PFSK-1 (cell line): ENCODE measurements at regions not wholly inside any gene's neighbourhood (a gene's known extent, or its start where the extent isn't known, plus 50 kb on each side); places are given as distances from the start of the nearest gene placed in this dataset.

Experiments
- FOXP2 ChIP-seq: optimal IDR thresholded peaks from 2 replicates; pipeline ENCODE3; 2011; ENCODE audit warnings: borderline replicate concordance, control low read depth, inconsistent platforms; ENCODE audit not compliant: insufficient read depth; ENCODE audit errors: extremely low read length, extremely low read depth
- POLR2AphosphoS5 ChIP-seq: IDR thresholded peaks from 2 replicates; pipeline ENCODE4 v1.6.1; 2012; ENCODE audit warnings: low read depth, mild to moderate bottlenecking, control low read depth, low read length, moderate library complexity
- SIN3A ChIP-seq: IDR thresholded peaks from 2 replicates; pipeline ENCODE4 v1.6.1; 2012; ENCODE audit warnings: mild to moderate bottlenecking, low read length, moderate library complexity, borderline replicate concordance; ENCODE audit not compliant: insufficient read depth
- TAF1 ChIP-seq: IDR thresholded peaks from 2 replicates; pipeline ENCODE4 v1.6.1; 2012; ENCODE audit warnings: low read length, control low read depth, borderline replicate concordance; ENCODE audit not compliant: insufficient read depth
- TF ChIP-seq, protein P1 (sequence below), 2 experiments: IDR thresholded peaks; 2 replicates each; pipeline versions ENCODE4 v1.6.1 to v1.8.0; 2011 to 2012; ENCODE audit warnings: low read depth in 2 of 2, low read length in 2 of 2, control low read depth in 1 of 2, inconsistent platforms in 1 of 2, mild to moderate bottlenecking in 1 of 2, moderate library complexity in 1 of 2; ENCODE audit not compliant: insufficient read depth in 1 of 2

DNA sequence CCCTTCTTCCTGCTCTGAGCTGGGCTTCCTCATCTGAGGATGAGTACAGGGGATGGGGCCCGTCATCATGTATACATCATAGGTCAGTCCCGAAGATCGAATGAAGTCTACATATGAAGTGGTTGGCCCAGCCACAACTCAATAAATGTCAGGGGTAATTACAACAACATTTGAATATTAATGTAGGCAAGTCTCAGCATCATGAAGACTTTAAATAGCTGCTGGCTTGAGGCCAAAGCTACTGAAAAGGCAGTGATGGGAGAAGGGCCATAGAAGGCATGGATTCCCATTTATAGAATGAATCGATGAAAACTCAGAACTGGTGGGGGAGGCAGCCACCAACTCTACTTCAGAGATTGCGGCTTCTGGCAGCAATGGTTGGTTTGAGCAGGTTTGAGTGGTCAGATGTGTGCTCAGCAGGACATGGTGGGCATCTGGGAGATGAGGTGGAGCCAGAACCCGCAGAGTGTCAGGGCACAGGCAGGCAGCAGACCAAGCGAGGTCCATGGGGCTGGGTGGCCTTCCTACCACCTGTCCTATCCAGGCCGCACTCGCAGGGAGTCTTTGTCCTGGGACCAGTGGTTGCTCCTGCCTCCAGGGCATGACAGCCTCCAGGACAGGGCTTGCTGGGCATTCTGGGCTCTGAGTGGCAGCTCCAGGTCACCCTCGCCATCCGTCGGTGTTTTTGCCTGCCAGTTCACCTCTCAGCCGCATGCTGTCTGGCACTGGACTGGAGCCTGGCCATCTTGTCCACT, 919.1 kb downstream of the TBC1D22A start:
- TF ChIP-seq POLR2AphosphoS5 = no peak
- TF ChIP-seq, protein P1, sequence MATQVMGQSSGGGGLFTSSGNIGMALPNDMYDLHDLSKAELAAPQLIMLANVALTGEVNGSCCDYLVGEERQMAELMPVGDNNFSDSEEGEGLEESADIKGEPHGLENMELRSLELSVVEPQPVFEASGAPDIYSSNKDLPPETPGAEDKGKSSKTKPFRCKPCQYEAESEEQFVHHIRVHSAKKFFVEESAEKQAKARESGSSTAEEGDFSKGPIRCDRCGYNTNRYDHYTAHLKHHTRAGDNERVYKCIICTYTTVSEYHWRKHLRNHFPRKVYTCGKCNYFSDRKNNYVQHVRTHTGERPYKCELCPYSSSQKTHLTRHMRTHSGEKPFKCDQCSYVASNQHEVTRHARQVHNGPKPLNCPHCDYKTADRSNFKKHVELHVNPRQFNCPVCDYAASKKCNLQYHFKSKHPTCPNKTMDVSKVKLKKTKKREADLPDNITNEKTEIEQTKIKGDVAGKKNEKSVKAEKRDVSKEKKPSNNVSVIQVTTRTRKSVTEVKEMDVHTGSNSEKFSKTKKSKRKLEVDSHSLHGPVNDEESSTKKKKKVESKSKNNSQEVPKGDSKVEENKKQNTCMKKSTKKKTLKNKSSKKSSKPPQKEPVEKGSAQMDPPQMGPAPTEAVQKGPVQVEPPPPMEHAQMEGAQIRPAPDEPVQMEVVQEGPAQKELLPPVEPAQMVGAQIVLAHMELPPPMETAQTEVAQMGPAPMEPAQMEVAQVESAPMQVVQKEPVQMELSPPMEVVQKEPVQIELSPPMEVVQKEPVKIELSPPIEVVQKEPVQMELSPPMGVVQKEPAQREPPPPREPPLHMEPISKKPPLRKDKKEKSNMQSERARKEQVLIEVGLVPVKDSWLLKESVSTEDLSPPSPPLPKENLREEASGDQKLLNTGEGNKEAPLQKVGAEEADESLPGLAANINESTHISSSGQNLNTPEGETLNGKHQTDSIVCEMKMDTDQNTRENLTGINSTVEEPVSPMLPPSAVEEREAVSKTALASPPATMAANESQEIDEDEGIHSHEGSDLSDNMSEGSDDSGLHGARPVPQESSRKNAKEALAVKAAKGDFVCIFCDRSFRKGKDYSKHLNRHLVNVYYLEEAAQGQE (IDR thresholded peaks at IDR 0.05; ENCODE audit: insufficient read depth in 1 of 2, low read depth in 2 of 2, low read length in 2 of 2) = no peak
- no peak for TF ChIP-seq TAF1

DNA sequence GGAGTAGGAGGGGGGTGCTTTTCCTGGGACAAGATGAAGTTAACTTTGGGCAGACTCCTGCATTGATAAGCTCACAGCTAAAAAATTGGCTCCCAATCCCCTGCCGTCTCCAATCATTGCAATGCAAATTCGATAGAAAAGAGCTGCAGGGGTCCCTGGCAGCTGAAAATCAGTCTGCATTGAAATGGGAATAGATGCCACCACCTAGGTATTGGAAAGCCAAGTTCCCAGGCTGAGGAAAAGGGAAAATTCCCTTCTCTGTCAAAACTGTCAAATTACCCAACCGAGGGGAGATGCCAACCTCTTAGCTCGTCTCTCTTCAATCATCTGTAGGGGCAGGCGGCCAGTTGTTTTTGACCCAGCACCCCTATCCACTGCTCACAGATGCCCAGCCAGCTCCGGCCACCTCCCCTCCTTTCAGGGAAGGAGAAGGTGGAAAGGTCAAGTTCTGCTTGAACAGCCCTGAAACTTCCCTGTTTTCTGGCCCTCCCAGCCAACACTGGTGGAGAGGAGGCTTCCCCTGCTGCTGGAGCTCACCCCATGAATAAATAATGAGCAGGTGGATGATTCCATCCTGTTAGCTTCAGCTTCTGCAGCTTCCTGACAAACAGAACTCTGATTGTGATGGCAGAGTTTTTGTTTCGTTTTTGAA, 916.3 kb downstream of the TBC1D22A start:
- TF ChIP-seq TAF1 = no peak
- no peak for TF ChIP-seq SIN3A
- TF ChIP-seq, protein P1 (IDR thresholded peaks at IDR 0.05; ENCODE audit: insufficient read depth in 1 of 2, low read depth in 2 of 2, low read length in 2 of 2) = no peak
- TF ChIP-seq POLR2AphosphoS5 = no peak
- TF ChIP-seq FOXP2 = no peak

DNA sequence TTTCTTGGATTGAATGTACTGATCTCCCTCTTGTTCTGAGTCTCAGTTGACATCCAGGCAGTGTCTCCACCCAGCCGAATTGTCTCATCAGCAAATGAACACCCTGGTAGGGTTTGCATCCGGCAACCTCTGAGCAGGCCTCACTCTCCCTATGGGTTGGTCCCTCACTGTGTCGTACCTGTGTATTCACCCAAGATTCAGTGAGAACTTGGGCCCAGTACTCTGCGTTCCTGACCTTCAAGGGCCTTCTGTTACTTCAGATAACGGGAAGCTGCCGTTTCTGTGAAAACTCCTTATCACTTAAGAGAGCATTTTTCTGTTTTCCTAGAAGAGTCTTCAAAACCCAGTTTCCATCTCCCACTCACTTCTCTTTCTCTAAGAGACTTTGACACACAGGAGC, 915.6 kb downstream of the TBC1D22A start:
- TF ChIP-seq POLR2AphosphoS5 = no peak
- TF ChIP-seq, protein P1 (IDR thresholded peaks at IDR 0.05; ENCODE audit: insufficient read depth in 1 of 2, low read depth in 2 of 2, low read length in 2 of 2) = no peak
- no peak for TF ChIP-seq SIN3A
- TF ChIP-seq FOXP2 = no peak
- TF ChIP-seq TAF1 = no peak

DNA sequence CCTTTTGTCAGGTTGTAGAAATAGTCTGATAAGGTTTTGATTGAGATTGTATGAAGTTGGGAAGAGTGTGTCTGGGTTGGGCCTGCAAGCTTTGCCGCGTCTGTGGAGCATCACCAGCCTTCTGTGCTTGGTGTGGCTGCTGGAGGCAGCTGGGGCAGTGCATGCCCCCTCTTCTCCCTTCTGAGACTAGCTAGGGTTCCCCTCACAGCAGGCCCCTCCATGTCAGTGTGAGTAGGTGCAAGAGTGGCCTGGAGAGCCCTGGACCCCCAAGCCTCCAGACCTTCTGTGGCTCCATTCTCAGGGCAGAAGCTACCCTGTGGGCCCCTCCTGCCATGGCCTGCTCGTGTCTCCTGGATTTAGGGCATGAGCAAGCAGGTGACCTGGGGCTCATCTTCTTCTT, 914.2 kb downstream of the TBC1D22A start:
- TF ChIP-seq POLR2AphosphoS5 (no peak), TAF1 (no peak), FOXP2 (no peak), SIN3A (no peak)
- TF ChIP-seq, protein P1 (IDR thresholded peaks at IDR 0.05; ENCODE audit: insufficient read depth in 1 of 2, low read depth in 2 of 2, low read length in 2 of 2) = no peak

DNA sequence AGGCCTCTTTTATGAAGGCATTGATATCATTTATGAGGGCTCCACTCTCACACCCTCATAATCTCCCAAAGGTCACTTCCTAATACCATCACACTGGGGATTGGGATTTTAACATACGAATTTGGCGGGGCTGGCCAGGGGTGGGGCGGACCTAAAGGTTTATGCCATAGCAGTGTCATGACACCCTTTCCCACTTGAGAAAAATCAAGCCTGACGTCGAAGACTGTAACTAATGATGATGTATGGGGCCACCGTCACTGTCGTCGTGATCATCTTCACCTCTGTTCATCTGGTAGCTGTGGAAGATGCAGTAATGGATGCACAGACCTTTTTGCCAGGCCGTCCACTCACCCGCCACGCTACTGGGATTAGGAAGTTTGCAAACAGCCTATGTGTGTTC, 912.1 kb downstream of the TBC1D22A start:
- TF ChIP-seq SIN3A = no peak
- no peak for TF ChIP-seq TAF1
- TF ChIP-seq POLR2AphosphoS5 = no peak
- TF ChIP-seq, protein P1 (IDR thresholded peaks at IDR 0.05; ENCODE audit: insufficient read depth in 1 of 2, low read depth in 2 of 2, low read length in 2 of 2) = no peak
- TF ChIP-seq FOXP2 = no peak
